A673 (cell line): ENCODE measurements at regions not wholly inside any gene's neighbourhood (a gene's known extent, or its start where the extent isn't known, plus 50 kb on each side); places are given as distances from the start of the nearest gene placed in this dataset.

Source experiments
- BruUV-seq: library from RNA; stranded (reverse); fragments of 400-500 nt; replicated peaks from 2 replicates; lab custom pipeline; 2021; lab: Mats Ljungman, UMichigan
- CTCF ChIA-PET: fragments of 300-600 bp; sonication (Branson Sonifier 250); formaldehyde crosslinking; loops from one replicate; lab custom pipeline; 2022; ENCODE audit warnings: antibody characterized with exemption; lab: Charles Lee
- POLR2A ChIA-PET: fragments of 300-600 bp; sonication (Branson Sonifier 250); formaldehyde crosslinking; loops from one replicate; lab custom pipeline; 2022; ENCODE audit warnings: antibody characterized with exemption; ENCODE audit not compliant: low non-redundant PET; lab: Charles Lee
- DNase-seq: peaks from one replicate; pipeline ENCODE4 v3.0.0-alpha.2; 2015; ENCODE audit warnings: low spot score
- H3K27ac ChIP-seq: fragments of 200-600 bp; sonication (generic); 2 replicates; pipeline ENCODE4 v1.5.1; 2016; ENCODE audit warnings: mixed run types, low read depth, mild to moderate bottlenecking, mixed read lengths, antibody characterized with exemption, low read length; ENCODE audit not compliant: poor library complexity, severe bottlenecking
- H3K27me3 ChIP-seq: fragments of 200-600 bp; sonication (generic); replicated peaks from 2 replicates; pipeline ENCODE4 v1.6.1; 2017; ENCODE audit warnings: mixed run types, low read depth, mild to moderate bottlenecking, mixed read lengths, antibody characterized with exemption, low read length; ENCODE audit not compliant: insufficient read depth, poor library complexity
- H3K36me3 ChIP-seq: fragments of 200-600 bp; sonication (generic); 2 replicates; pipeline ENCODE4 v1.6.1; 2016; ENCODE audit warnings: mixed run types, mild to moderate bottlenecking, mixed read lengths, antibody characterized with exemption, low read length; ENCODE audit not compliant: insufficient read depth, poor library complexity, severe bottlenecking
- H3K4me1 ChIP-seq: fragments of 200-600 bp; sonication (generic); 2 replicates; pipeline ENCODE4 v1.6.1; 2017; ENCODE audit warnings: mixed run types, mild to moderate bottlenecking, mixed read lengths, antibody characterized with exemption, low read length; ENCODE audit not compliant: insufficient read depth, poor library complexity, severe bottlenecking
- H3K4me3 ChIP-seq: fragments of 200-600 bp; sonication (generic); 2 replicates; pipeline ENCODE4 v1.5.1; 2016; ENCODE audit warnings: low read depth, mixed run types, mild to moderate bottlenecking, mixed read lengths, low read length; ENCODE audit not compliant: poor library complexity, severe bottlenecking
- H3K9me3 ChIP-seq: fragments of 200-600 bp; sonication (generic); 2 replicates; pipeline ENCODE4 v1.6.1; 2016; ENCODE audit warnings: mixed run types, low read depth, mild to moderate bottlenecking, mixed read lengths, antibody characterized with exemption, low read length; ENCODE audit not compliant: poor library complexity, severe bottlenecking
- CTCF ChIP-seq: fragments of 300-800, 200-600 bp; sonication (generic); conservative IDR thresholded peaks from 2 replicates; pipeline ENCODE4 v1.5.1; 2017; ENCODE audit warnings: low read depth, mild to moderate bottlenecking, antibody characterized with exemption, low read length, moderate library complexity, mixed read lengths
- EZH2 ChIP-seq: fragments of 200-600 bp; sonication (generic); IDR thresholded peaks from 2 replicates; pipeline ENCODE4 v1.6.1; 2017; ENCODE audit warnings: borderline replicate concordance, low read depth, mild to moderate bottlenecking, mixed read lengths, antibody characterized with exemption, low read length; ENCODE audit not compliant: poor library complexity, severe bottlenecking
- intact Hi-C: fragments of 100-400 bp; cut with micrococcal nuclease; formaldehyde crosslinking; loops from one replicate; pipeline ENCODE4 v1.10.0; 2022; ENCODE audit not compliant: unreplicated experiment

DNA sequence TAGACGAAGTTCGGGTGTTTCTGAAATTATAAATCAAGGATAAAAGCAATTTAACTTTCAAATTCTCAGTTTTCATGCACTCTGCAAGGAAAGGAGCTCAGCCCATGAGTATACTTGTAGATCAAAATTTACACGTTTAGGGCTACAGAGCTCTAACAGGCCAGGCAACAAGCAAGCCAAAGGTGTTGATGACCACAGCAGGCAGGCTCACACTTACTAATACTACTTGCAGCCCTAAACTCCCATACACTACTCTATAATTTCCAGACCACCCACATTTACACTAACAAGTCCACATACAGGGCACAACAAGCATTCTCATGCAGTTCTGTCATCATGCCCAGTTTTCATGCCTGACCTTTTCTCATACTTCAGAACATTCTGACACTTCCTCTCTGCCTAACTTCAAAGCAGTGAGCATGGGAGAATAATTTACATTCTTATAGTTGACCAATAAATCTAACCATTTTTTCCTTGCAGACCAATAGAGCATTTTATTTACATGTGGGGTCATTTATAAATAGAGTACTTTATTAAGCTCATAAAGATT lies 124.7 kb upstream of the FRMD4B start:
- H3K27ac ChIP-seq = no peak overlapping the region
- H3K4me3 ChIP-seq = no peak overlapping the region
- intact Hi-C loops = no loop called here
- H3K27me3 ChIP-seq = no peaks in the 10 kb centered on the region
- H3K36me3 ChIP-seq = no peaks in the 10 kb centered on the region
- H3K4me1 ChIP-seq = no peaks in the 10 kb centered on the region
- no peak for DNase-seq
- TF ChIP-seq EZH2 (no peak), CTCF (no peak)
- CTCF ChIA-PET = no interaction called here
- BruUV-seq = no TSS peak
- POLR2A ChIA-PET = no interaction called here
- H3K9me3 ChIP-seq = no peaks in the 10 kb centered on the region

DNA sequence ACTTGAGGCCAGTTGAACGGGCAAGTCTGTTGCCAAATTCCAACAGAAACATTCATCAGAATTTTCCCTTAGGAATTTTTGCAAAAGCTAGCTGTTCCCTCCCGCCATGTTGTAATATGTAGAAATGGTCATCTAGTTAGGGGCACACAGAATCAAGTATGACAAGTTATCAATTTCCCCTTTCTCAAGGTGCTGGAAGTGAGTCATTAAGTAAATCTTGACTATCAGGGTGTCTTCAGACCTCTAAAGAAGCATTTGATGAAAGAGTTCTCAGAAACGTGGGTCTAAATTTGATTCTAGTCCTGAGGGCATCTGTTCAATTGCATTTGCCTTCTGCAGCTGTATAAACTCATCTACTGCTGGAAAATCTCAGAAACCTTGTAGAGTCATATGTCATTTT lies 123.4 kb upstream of the FRMD4B start:
- ChIA-PET CTCF (no interaction called here), POLR2A (no interaction called here)

DNA sequence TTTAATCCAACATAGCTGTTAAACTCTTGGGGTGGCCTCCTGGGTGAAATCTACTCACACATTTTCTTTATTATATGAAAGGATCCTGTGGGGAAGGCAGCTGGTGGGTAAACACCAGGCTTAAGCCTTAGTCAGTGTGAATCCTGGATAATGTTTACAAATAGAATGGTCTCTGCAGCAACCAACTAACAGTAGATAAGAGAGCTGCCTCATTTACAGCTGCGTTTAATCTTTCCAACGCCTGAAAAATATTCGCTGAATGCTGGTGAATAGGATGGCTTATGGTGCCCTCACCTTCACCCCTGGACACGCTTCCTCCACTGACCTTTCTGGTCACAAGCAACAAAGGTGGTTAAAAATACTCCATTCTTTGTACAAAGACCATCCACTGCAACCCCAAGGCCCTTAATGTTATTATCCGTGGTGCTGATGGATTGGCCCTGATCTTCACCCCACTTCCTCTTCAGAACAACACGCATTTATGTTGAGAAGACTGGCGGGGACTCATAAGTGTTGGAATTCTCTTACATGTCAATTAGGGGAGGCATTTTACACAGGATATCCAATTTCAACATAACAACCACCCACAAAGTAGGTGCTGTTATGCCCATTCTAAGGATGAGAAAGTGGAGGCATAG lies 120.0 kb upstream of the FRMD4B start:
- intact Hi-C loops = no loop called here
- DNase-seq = no peak
- Histone ChIP-seq H3K27ac (no peak overlapping the region), H3K4me3 (no peak overlapping the region), H3K27me3 (no peaks in the 10 kb centered on the region), H3K4me1 (no peaks in the 10 kb centered on the region), H3K9me3 (no peaks in the 10 kb centered on the region), H3K36me3 (no peaks in the 10 kb centered on the region)
- TF ChIP-seq EZH2 (no peak), CTCF (no peak)
- no TSS peak for BruUV-seq
- POLR2A ChIA-PET = no interaction called here
- CTCF ChIA-PET = no interaction called here

More for the DNA sequence above, 123.4 kb upstream of the FRMD4B start:
- no peaks in the 10 kb centered on the region for H3K27me3 ChIP-seq
- H3K4me1 ChIP-seq = no peaks in the 10 kb centered on the region
- DNase-seq = no peak
- no peaks in the 10 kb centered on the region for H3K9me3 ChIP-seq
- TF ChIP-seq CTCF = no peak
- TF ChIP-seq EZH2 = no peak
- no peak overlapping the region for H3K27ac ChIP-seq
- no peaks in the 10 kb centered on the region for H3K36me3 ChIP-seq
- no peak overlapping the region for H3K4me3 ChIP-seq
- no TSS peak for BruUV-seq
- intact Hi-C loops = no loop called here
